Fibroblast of lung (primary cell): ENCODE measurements at regions not wholly inside any gene's neighbourhood (a gene's known extent, or its start where the extent isn't known, plus 50 kb on each side); places are given as distances from the start of the nearest gene placed in this dataset.
A peak's percentile ranks its signal among the peaks of the same experiment; 100 is the strongest.

ENCODE experiments used
- DNase-seq, 2 donors: peaks; one replicate each; pipeline versions ENCODE4 v3.0.0 to v3.0.0-alpha.2; 2010; ENCODE audit warnings: low read depth in 2 of 2
- H2AFZ ChIP-seq: 2 replicates; pipeline ENCODE4 v1.5.1; 2012; ENCODE audit warnings: low read length, control low read depth, inconsistent platforms
- H3K27ac ChIP-seq: 2 replicates; pipeline ENCODE4 v1.5.1; 2011; ENCODE audit warnings: low read length, control low read depth; ENCODE audit not compliant: insufficient read depth
- H3K27me3 ChIP-seq: 2 replicates; pipeline ENCODE4 v1.5.1; 2011; ENCODE audit warnings: mild to moderate bottlenecking, low read length; ENCODE audit not compliant: control insufficient read depth, insufficient read depth
- H3K36me3 ChIP-seq: 2 replicates; pipeline ENCODE4 v1.5.1; 2011; ENCODE audit warnings: low read length; ENCODE audit not compliant: control insufficient read depth, insufficient read depth
- H3K4me1 ChIP-seq: 2 replicates; pipeline ENCODE4 v1.5.1; 2011; ENCODE audit warnings: low read length; ENCODE audit not compliant: control insufficient read depth, insufficient read depth; ENCODE audit errors: extremely low read depth
- H3K4me2 ChIP-seq: 2 replicates; pipeline ENCODE4 v1.5.1; 2011; ENCODE audit warnings: low read length, control low read depth; ENCODE audit not compliant: insufficient read depth; ENCODE audit errors: extremely low read depth
- H3K4me3 ChIP-seq, 4 experiments: fragments of 200-600 bp in 1 of 4; sonication (generic) in 1 of 4; replicated peaks in 1 of 4; 2 replicates each; pipeline ENCODE4 v1.5.1; 2011 to 2016; ENCODE audit warnings: low read length in 4 of 4, low read depth in 3 of 4, mild to moderate bottlenecking in 3 of 4, control low read depth in 2 of 4, inconsistent platforms in 1 of 4, mixed read lengths in 1 of 4; ENCODE audit not compliant: insufficient read depth in 1 of 4; ENCODE audit errors: control extremely low read depth in 1 of 4
- H3K79me2 ChIP-seq: 2 replicates; pipeline ENCODE4 v1.5.1; 2012; ENCODE audit warnings: mild to moderate bottlenecking, low read length, inconsistent platforms; ENCODE audit not compliant: control insufficient read depth, insufficient read depth
- H3K9ac ChIP-seq: 2 replicates; pipeline ENCODE4 v1.5.1; 2011; ENCODE audit warnings: mild to moderate bottlenecking, low read length, control low read depth; ENCODE audit not compliant: insufficient read depth
- H3K9me3 ChIP-seq: 2 replicates; pipeline ENCODE4 v1.5.1; 2012; ENCODE audit warnings: low read depth, low read length; ENCODE audit not compliant: control insufficient read depth, insufficient read depth
- H4K20me1 ChIP-seq: 2 replicates; pipeline ENCODE4 v1.5.1; 2011; ENCODE audit warnings: low read length; ENCODE audit not compliant: control insufficient read depth, insufficient read depth; ENCODE audit errors: extremely low read depth
- CTCF ChIP-seq, 2 donors: IDR thresholded peaks in 1 of 2; conservative IDR thresholded peaks in 1 of 2; 1 replicate in 1 of 2; 2 replicates in 1 of 2; pipeline ENCODE4 v1.5.1; 2011 to 2012; ENCODE audit warnings: low read length in 2 of 2, control low read depth in 1 of 2, inconsistent platforms in 1 of 2, low read depth in 1 of 2, mild to moderate bottlenecking in 1 of 2
- EZH2 ChIP-seq: IDR thresholded peaks from 2 replicates; pipeline ENCODE4 v1.5.1; 2012; ENCODE audit warnings: low read length, control low read depth, mild to moderate bottlenecking; ENCODE audit errors: missing control alignments

GRCh38 chr1:195096051-195096521, 1512.2 kb downstream of the KCNT2 start:
- Histone ChIP-seq H3K4me3 (no peak overlapping the region), H4K20me1 (no peaks in the 10 kb centered on the region), H3K36me3 (no peaks in the 10 kb centered on the region), H2AFZ (no peak overlapping the region), H3K9me3 (no peaks in the 10 kb centered on the region), H3K4me2 (no peak overlapping the region), H3K79me2 (no peaks in the 10 kb centered on the region), H3K27ac (no peak overlapping the region), H3K9ac (no peak overlapping the region), H3K4me1 (no peaks in the 10 kb centered on the region), H3K27me3 (no peaks in the 10 kb centered on the region)
- no peak for DNase-seq
- TF ChIP-seq EZH2: no peak
- no peak for TF ChIP-seq CTCF (conservative IDR thresholded peaks at IDR 0.05 in 1 of 2, IDR thresholded peaks at IDR 0.05 in 1 of 2; ENCODE audit: low read depth in 1 of 2, low read length in 2 of 2)

DNA sequence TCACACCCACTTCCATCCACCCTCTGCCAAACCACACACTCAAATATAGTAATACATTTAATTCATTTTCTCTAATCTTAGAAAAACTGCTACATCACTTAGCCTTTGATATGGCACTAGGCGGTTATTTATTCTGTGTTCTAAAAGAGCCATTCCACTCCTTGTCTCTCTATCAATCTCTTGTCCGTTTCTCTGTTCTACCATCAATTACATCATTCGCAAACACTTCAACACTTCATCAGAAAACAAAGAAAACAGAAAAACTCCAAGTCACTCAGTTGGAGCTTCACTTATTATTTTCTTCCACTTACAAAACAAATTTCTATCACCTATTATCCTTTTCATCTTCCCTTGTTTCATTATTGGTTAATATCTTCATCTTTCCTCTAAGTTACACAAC, 1523.0 kb downstream of the KCNT2 start:
- Histone ChIP-seq H3K27ac (no peak overlapping the region), H3K4me2 (no peak overlapping the region), H3K9me3 (no peaks in the 10 kb centered on the region), H4K20me1 (no peaks in the 10 kb centered on the region), H2AFZ (no peak overlapping the region), H3K79me2 (no peaks in the 10 kb centered on the region), H3K9ac (no peak overlapping the region), H3K36me3 (no peaks in the 10 kb centered on the region), H3K4me1 (no peaks in the 10 kb centered on the region), H3K4me3 (no peak overlapping the region), H3K27me3 (no peaks in the 10 kb centered on the region)
- no peak for TF ChIP-seq EZH2
- no peak for TF ChIP-seq CTCF (conservative IDR thresholded peaks at IDR 0.05 in 1 of 2, IDR thresholded peaks at IDR 0.05 in 1 of 2; ENCODE audit: low read depth in 1 of 2, low read length in 2 of 2)
- no peak for DNase-seq

DNA sequence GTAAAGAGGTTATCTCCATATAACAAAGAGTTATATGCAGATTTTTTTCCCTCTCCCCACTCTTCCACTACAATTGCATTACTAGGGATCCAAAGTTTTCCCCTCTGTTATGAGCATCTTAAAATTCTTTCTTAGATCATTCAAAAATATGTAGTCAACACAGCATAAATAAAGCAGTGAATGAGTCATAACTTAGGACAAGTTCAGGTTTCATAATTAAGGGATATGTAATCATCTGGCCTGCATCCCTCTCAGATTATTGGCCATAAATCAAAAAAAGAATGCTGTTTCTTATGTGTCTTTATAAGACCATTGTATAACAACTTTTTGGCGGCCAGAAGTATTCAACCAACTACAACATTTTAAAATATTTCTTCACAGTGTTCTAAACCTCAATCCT, 1526.1 kb downstream of the KCNT2 start:
- H3K9me3 ChIP-seq: no peaks in the 10 kb centered on the region
- TF ChIP-seq CTCF (conservative IDR thresholded peaks at IDR 0.05 in 1 of 2, IDR thresholded peaks at IDR 0.05 in 1 of 2; ENCODE audit: low read depth in 1 of 2, low read length in 2 of 2) (no peak), EZH2 (no peak)
- peak; percentile 38 to 69 for DNase-seq
- H3K4me3 ChIP-seq: no peak overlapping the region
- no peaks in the 10 kb centered on the region for H3K79me2 ChIP-seq
- H4K20me1 ChIP-seq: no peaks in the 10 kb centered on the region
- no peak overlapping the region for H2AFZ ChIP-seq
- no peaks in the 10 kb centered on the region for H3K4me1 ChIP-seq
- no peaks in the 10 kb centered on the region for H3K27me3 ChIP-seq
- H3K4me2 ChIP-seq: no peak overlapping the region
- H3K27ac ChIP-seq: no peak overlapping the region
- no peak overlapping the region for H3K9ac ChIP-seq
- H3K36me3 ChIP-seq: no peaks in the 10 kb centered on the region
